Left lung (tissue), 4 donors: ENCODE measurements at regions not wholly inside any gene's neighbourhood (a gene's known extent, or its start where the extent isn't known, plus 50 kb on each side); places are given as distances from the start of the nearest gene placed in this dataset.

Experiments used
- ATAC-seq: fragments of 200-7000 bp; cut with Tn5 transposase; one replicate; pipeline ENCODE4 v1.9.1; 2020; ENCODE audit warnings: moderate library complexity
- DNase-seq, 4 donors: peaks; one replicate each; pipeline ENCODE4 v3.0.0-alpha.2; 2013 to 2020
- H3K27ac ChIP-seq, 2 donors: fragments of 200-600 bp; sonication (generic) in 1 of 2; one replicate each; pipeline versions ENCODE4 v1.5.0 to v1.8.0; 2020 to 2021
- H3K27me3 ChIP-seq, 2 donors: fragments of 200-600 bp; sonication (generic) in 1 of 2; one replicate each; pipeline versions ENCODE4 v1.5.0 to v1.8.0; 2020 to 2021
- H3K36me3 ChIP-seq, 2 donors: fragments of 200-600 bp; sonication (generic) in 1 of 2; one replicate each; pipeline versions ENCODE4 v1.5.0 to v1.8.0; 2020 to 2021
- H3K4me1 ChIP-seq, 2 donors: fragments of 200-600 bp; one replicate each; pipeline ENCODE4 v1.8.0; 2021
- H3K4me3 ChIP-seq, 2 donors: fragments of 200-600 bp; sonication (generic) in 1 of 2; one replicate each; pipeline versions ENCODE4 v1.5.0 to v1.8.0; 2020 to 2021; ENCODE audit warnings: mild to moderate bottlenecking in 1 of 2
- H3K9me3 ChIP-seq, 2 donors: fragments of 200-600 bp; sonication (generic) in 1 of 2; one replicate each; pipeline versions ENCODE4 v1.5.0 to v1.8.0; 2020 to 2021
- CTCF ChIP-seq, 2 donors: fragments of 200-600 bp; sonication (generic) in 1 of 2; IDR thresholded peaks; one replicate each; pipeline versions ENCODE4 v1.5.0 to v1.8.0; 2021; ENCODE audit warnings: antibody characterized with exemption in 2 of 2
- intact Hi-C, 2 donors: fragments of 100-400 bp; cut with DNase I; formaldehyde crosslinking; loops; one replicate each; pipeline versions ENCODE4 v1.11.2 to v1.14.2; 2022
- donor health status: DM: no; HTN: yes; CAD: no.
- donor health status: DM: no; HTN: no; CAD: no.

GRCh38 chr2:2742726-2743125, 411.7 kb upstream of the MYT1L start:
- DNase-seq (no peak), ATAC-seq (peak; percentile 34)
- H3K36me3 ChIP-seq: no peaks in the 10 kb centered on the region
- no peak overlapping the region for H3K4me3 ChIP-seq
- no peaks in the 10 kb centered on the region for H3K27me3 ChIP-seq
- no peak for TF ChIP-seq CTCF (IDR thresholded peaks at IDR 0.05)
- H3K27ac ChIP-seq: no peak overlapping the region
- H3K4me1 ChIP-seq: no peaks in the 10 kb centered on the region
- intact Hi-C loops: no loop called here
- H3K9me3 ChIP-seq: no peaks in the 10 kb centered on the region

DNA sequence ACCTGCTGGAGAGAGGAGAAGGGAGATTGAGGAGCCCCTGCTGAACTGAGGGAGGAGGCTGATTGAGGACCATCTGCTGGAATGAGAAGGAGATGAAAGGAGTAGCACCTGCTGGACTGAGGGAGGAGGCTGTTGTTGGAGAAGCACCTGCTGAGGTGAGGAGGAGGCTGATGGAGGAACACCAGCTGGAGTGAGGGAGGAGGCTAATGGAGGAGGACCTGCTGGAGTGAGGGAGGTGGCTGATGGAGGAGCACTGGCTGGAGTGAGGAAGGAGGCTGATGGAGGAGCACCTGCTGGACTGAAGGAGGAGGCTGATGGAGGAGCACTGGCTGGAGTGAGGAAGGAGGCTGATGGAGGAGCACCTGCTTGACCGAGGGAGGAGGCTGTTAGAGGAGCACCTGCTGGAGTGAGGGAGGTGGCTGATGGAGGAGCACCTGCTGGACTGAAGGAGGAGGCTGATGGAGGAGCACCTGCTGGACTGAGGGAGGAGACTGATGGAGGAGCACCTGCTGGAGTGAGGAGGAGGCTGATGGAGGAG, 409.2 kb upstream of the MYT1L start:
- no peaks in the 10 kb centered on the region for H3K9me3 ChIP-seq
- no peak for ATAC-seq
- intact Hi-C loops: no loop called here
- no peak overlapping the region for H3K27ac ChIP-seq
- no peaks in the 10 kb centered on the region for H3K4me1 ChIP-seq
- no peak for TF ChIP-seq CTCF (IDR thresholded peaks at IDR 0.05)
- H3K27me3 ChIP-seq: no peaks in the 10 kb centered on the region
- no peaks in the 10 kb centered on the region for H3K36me3 ChIP-seq
- H3K4me3 ChIP-seq: no peak overlapping the region
- DNase-seq: no peak

GRCh38 chr2:2739231-2739795, 408.2 kb upstream of the MYT1L start:
- TF ChIP-seq CTCF (IDR thresholded peaks at IDR 0.05): no peak
- DNase-seq (no peak), ATAC-seq (no peak)
- H3K4me1 ChIP-seq: no peaks in the 10 kb centered on the region
- H3K4me3 ChIP-seq: no peak overlapping the region
- intact Hi-C loops: no loop called here
- H3K27me3 ChIP-seq: no peaks in the 10 kb centered on the region
- no peaks in the 10 kb centered on the region for H3K9me3 ChIP-seq
- no peak overlapping the region for H3K27ac ChIP-seq
- no peaks in the 10 kb centered on the region for H3K36me3 ChIP-seq

DNA sequence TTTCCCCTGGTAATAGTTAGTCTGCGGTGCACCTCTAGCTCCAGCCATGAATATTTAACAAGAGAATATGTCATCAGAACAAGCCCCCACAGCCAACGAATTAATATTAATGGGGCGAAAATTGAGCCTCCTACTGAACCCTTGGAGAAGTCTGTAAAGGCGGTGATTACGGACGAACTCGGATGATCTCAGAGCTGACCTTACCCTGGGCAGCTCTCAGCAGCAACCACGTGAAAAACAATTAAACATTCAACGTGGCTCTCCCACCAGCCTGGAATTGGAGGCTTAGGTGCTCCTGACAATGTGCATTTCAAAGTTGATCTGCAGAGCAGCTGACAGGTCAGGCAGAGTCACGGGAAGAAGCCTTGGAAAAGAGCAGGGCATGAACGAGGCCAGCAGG, 407.6 kb upstream of the MYT1L start:
- ATAC-seq (no peak), DNase-seq (no peak)
- no peak overlapping the region for H3K4me3 ChIP-seq
- no peaks in the 10 kb centered on the region for H3K36me3 ChIP-seq
- H3K4me1 ChIP-seq: no peaks in the 10 kb centered on the region
- TF ChIP-seq CTCF (IDR thresholded peaks at IDR 0.05): no peak
- no peaks in the 10 kb centered on the region for H3K27me3 ChIP-seq
- H3K27ac ChIP-seq: no peak overlapping the region
- no peaks in the 10 kb centered on the region for H3K9me3 ChIP-seq
- intact Hi-C loops: no loop called here

DNA sequence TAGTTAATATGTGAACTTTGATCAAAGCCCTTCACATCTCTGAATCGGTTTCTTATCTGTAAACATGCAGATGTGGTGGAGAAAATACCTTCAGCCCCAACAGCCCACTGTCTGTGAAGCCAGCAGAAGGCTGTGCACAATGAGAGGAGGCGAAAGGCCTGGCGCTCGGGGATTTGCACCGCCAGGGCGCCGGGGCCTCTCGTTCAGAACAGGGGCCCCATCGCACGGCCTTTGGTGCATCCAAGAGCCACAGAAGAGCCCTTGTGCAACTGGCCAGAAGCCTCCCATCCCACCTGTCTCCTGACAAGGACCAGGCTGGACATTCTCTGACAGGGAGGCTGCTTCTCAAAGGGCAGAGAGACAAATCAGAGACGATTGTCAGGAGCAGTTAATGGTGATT, 407.2 kb upstream of the MYT1L start:
- no peak for TF ChIP-seq CTCF (IDR thresholded peaks at IDR 0.05)
- no peak overlapping the region for H3K4me3 ChIP-seq
- H3K27ac ChIP-seq: no peak overlapping the region
- no peaks in the 10 kb centered on the region for H3K27me3 ChIP-seq
- DNase-seq: no peak
- H3K36me3 ChIP-seq: no peaks in the 10 kb centered on the region
- ATAC-seq: no peak
- H3K9me3 ChIP-seq: no peaks in the 10 kb centered on the region
- intact Hi-C loops: no loop called here
- no peaks in the 10 kb centered on the region for H3K4me1 ChIP-seq
